HCT116 (cell line): ENCODE measurements at regions not wholly inside any gene's neighbourhood (a gene's known extent, or its start where the extent isn't known, plus 50 kb on each side); places are given as distances from the start of the nearest gene placed in this dataset.

Experiments used
- ATAC-seq: fragments of 200-7000 bp; cut with Tn5 transposase; 2 replicates; pipeline ENCODE4 v1.9.1; 2020; ENCODE audit warnings: mild to moderate bottlenecking, moderate library complexity
- BruUV-seq: library from RNA; stranded (reverse); fragments of 400-500 nt; replicated peaks from 2 replicates; lab custom pipeline; 2021; lab: Mats Ljungman, UMichigan
- CTCF ChIA-PET: fragments of 300-600 bp; sonication (Branson Sonifier 250); formaldehyde crosslinking; loops from one replicate; lab custom pipeline; 2021; ENCODE audit warnings: antibody characterized with exemption; lab: Charles Lee
- POLR2A ChIA-PET: fragments of 300-600, 350-600 bp; sonication (Branson Sonifier 250); formaldehyde crosslinking; loops from one replicate; lab custom pipeline; 2021; ENCODE audit warnings: antibody characterized with exemption; lab: Charles Lee
- RAD21 ChIA-PET, 2 experiments: fragments of 300-600 bp; sonication (Branson Sonifier 250); formaldehyde crosslinking; loops; one replicate each; lab custom pipeline; 2023; ENCODE audit warnings: low total read pairs in 2 of 2; ENCODE audit not compliant: uncharacterized antibody in 2 of 2, unreplicated experiment in 2 of 2, low non-redundant PET in 1 of 2; lab: Charles Lee
- DNase-seq: peaks from one replicate; pipeline ENCODE4 v3.0.0-alpha.2; 2010; ENCODE audit warnings: low read depth, low spot score
- H2AFZ ChIP-seq: fragments of 200-600 bp; shearing (Covaris generic), sonication (generic); 2 replicates; pipeline ENCODE4 v1.6.1; 2017; ENCODE audit warnings: low read depth, mixed run types, mixed read lengths, antibody characterized with exemption, low read length; ENCODE audit not compliant: poor library complexity, severe bottlenecking
- H3K27ac ChIP-seq: 2 replicates; pipeline ENCODE4 v1.5.1; 2012; ENCODE audit warnings: low read depth, low read length
- H3K27me3 ChIP-seq: fragments of 200-600 bp; sonication (generic); 2 replicates; pipeline ENCODE4 v1.6.1; 2016; ENCODE audit warnings: mixed run types, low read length, mixed read lengths; ENCODE audit not compliant: insufficient read depth
- H3K36me3 ChIP-seq, 2 experiments: fragments of 200-500 bp in 1 of 2; fragments of 200-600 bp in 1 of 2; sonication (Bioruptor generic) in 1 of 2; sonication (generic) in 1 of 2; 2 replicates each; pipeline versions ENCODE4 v1.5.1 to v1.6.1; 2014 to 2016; ENCODE audit warnings: low read length in 2 of 2, inconsistent platforms in 1 of 2, mixed read lengths in 1 of 2, mixed run types in 1 of 2; ENCODE audit not compliant: insufficient read depth in 2 of 2, control insufficient read depth in 1 of 2
- H3K4me1 ChIP-seq, 2 experiments: fragments of 200-600 bp in 1 of 2; sonication (generic) in 1 of 2; 2 replicates each; pipeline versions ENCODE4 v1.5.1 to v1.6.1; 2012 to 2017; ENCODE audit warnings: low read length in 2 of 2, inconsistent platforms in 1 of 2, mild to moderate bottlenecking in 1 of 2, mixed read lengths in 1 of 2, mixed run types in 1 of 2, moderate library complexity in 1 of 2; ENCODE audit not compliant: insufficient read depth in 2 of 2, control insufficient read depth in 1 of 2
- H3K4me2 ChIP-seq: fragments of 200-600 bp; sonication (generic); 2 replicates; pipeline ENCODE4 v1.6.1; 2017; ENCODE audit warnings: mixed run types, low read length, mixed read lengths
- H3K4me3 ChIP-seq, 2 experiments: fragments of 200-600 bp in 1 of 2; sonication (generic) in 1 of 2; replicated peaks in 1 of 2; 2 replicates each; pipeline ENCODE4 v1.5.1; 2011 to 2016; ENCODE audit warnings: low read length in 2 of 2, control low read depth in 1 of 2, low read depth in 1 of 2, mild to moderate bottlenecking in 1 of 2, mixed read lengths in 1 of 2, mixed run types in 1 of 2
- H3K79me2 ChIP-seq: fragments of 200-600 bp; sonication (generic); 2 replicates; pipeline ENCODE4 v1.6.1; 2017; ENCODE audit warnings: mild to moderate bottlenecking, mixed run types, low read length, moderate library complexity, mixed read lengths; ENCODE audit not compliant: insufficient read depth
- H3K9ac ChIP-seq: fragments of 200-600 bp; sonication (generic); 2 replicates; pipeline ENCODE4 v1.6.1; 2016; ENCODE audit warnings: low read length, mixed read lengths
- H3K9me2 ChIP-seq: fragments of 200-600 bp; sonication (generic), shearing (Covaris generic); 2 replicates; pipeline ENCODE4 v1.6.1; 2017; ENCODE audit warnings: mixed run types, mild to moderate bottlenecking, moderate library complexity; ENCODE audit not compliant: insufficient read depth
- H3K9me3 ChIP-seq, 2 experiments: fragments of 200-500 bp in 1 of 2; fragments of 200-600 bp in 1 of 2; sonication (Bioruptor generic) in 1 of 2; sonication (generic) in 1 of 2; 2 replicates each; pipeline ENCODE4 v1.6.1; 2014 to 2017; ENCODE audit warnings: low read length in 2 of 2, mixed read lengths in 2 of 2, inconsistent platforms in 1 of 2, low read depth in 1 of 2, mild to moderate bottlenecking in 1 of 2, mixed run types in 1 of 2, moderate library complexity in 1 of 2; ENCODE audit not compliant: control insufficient read depth in 1 of 2, insufficient read depth in 1 of 2
- H4K20me1 ChIP-seq: fragments of 200-600 bp; sonication (generic), shearing (Covaris generic); 2 replicates; pipeline ENCODE4 v1.6.1; 2017; ENCODE audit warnings: mixed run types, mild to moderate bottlenecking, moderate library complexity; ENCODE audit not compliant: insufficient read depth
- CTCF ChIP-seq, 3 experiments: fragments of 200-600 bp in 1 of 3; sonication (generic) in 1 of 3; IDR thresholded peaks in 2 of 3; conservative IDR thresholded peaks in 1 of 3; 2 replicates each; pipeline ENCODE4 v1.5.1; 2012 to 2017; ENCODE audit warnings: low read depth in 2 of 3, low read length in 2 of 3, antibody characterized with exemption in 1 of 3, borderline replicate concordance in 1 of 3, control low read depth in 1 of 3, mild to moderate bottlenecking in 1 of 3, mixed read lengths in 1 of 3, mixed run types in 1 of 3, moderate library complexity in 1 of 3; ENCODE audit not compliant: insufficient read depth in 1 of 3
- EGR1 ChIP-seq: IDR thresholded peaks from 2 replicates; pipeline ENCODE4 v1.6.1; 2012; ENCODE audit warnings: low read depth
- FOSL1 ChIP-seq: IDR thresholded peaks from 2 replicates; pipeline ENCODE4 v1.6.1; 2012; ENCODE audit warnings: low read depth
- RAD21 ChIP-seq: IDR thresholded peaks from 2 replicates; pipeline ENCODE4 v1.6.1; 2012; ENCODE audit warnings: low read depth, mild to moderate bottlenecking
- REST ChIP-seq: IDR thresholded peaks from 2 replicates; pipeline ENCODE4 v1.6.1; 2012; ENCODE audit warnings: low read depth
- SIN3A ChIP-seq: IDR thresholded peaks from 2 replicates; pipeline ENCODE4 v1.6.1; 2012; ENCODE audit warnings: low read depth
- SRF ChIP-seq: IDR thresholded peaks from 2 replicates; pipeline ENCODE4 v1.6.1; 2012; ENCODE audit warnings: low read depth
- ZNF274 ChIP-seq: fragments of 200-500 bp; sonication (Bioruptor generic); IDR thresholded peaks from 2 replicates; pipeline ENCODE4 v1.6.1; 2014; ENCODE audit warnings: mild to moderate bottlenecking, low read depth, low read length, inconsistent platforms
- intact Hi-C: fragments of 100-400 bp; cut with micrococcal nuclease; formaldehyde crosslinking; loops from 2 replicates; pipeline ENCODE4 v1.10.0; 2022

- no peaks in the 10 kb centered on the region for H3K9me3 ChIP-seq
- no TSS peak for BruUV-seq
- H3K27me3 ChIP-seq = no peaks in the 10 kb centered on the region; the same call in 1 of the 2 replicates
- peaks cover 4% of the 10 kb centered on the region in 2 experiments; a peak in 2 of 4 replicates for H3K4me1 ChIP-seq
- no peak overlapping the region for H3K4me2 ChIP-seq
- ChIA-PET POLR2A (no interaction called here), RAD21 (no interaction called here), CTCF (interaction anchor here (0.8 kb wide), 1 partner anchor 226 kb away, joined by 3 read pairs; no protein-coding TSS in a partner anchor)
- H3K79me2 ChIP-seq = no peaks in the 10 kb centered on the region
- no peak overlapping the region for H3K9ac ChIP-seq
- H3K27ac ChIP-seq = no peak overlapping the region
- no peak for ATAC-seq
- DNase-seq = no peak
- no peaks in the 10 kb centered on the region for H3K9me2 ChIP-seq
- H3K36me3 ChIP-seq = no peaks in the 10 kb centered on the region
- no peak overlapping the region for H3K4me3 ChIP-seq
- no peaks in the 10 kb centered on the region for H4K20me1 ChIP-seq
- TF ChIP-seq SIN3A (no peak), SRF (no peak), REST (no peak)
- H2AFZ ChIP-seq = no peak overlapping the region
- intact Hi-C loops = no loop called here
Observed at GRCh38 chr2:118272391-118272790, 184.1 kb downstream of the INSIG2 start.

GRCh38 chr2:118269408-118270051, 181.3 kb downstream of the INSIG2 start:
- Histone ChIP-seq H4K20me1 (no peaks in the 10 kb centered on the region), H3K9ac (no peak overlapping the region), H3K27me3 (no peaks in the 10 kb centered on the region; the same call in 1 of the 2 replicates), H3K4me1 (peaks cover 4% of the 10 kb centered on the region in 2 experiments; a peak in 2 of 4 replicates), H3K36me3 (no peaks in the 10 kb centered on the region), H3K9me2 (no peaks in the 10 kb centered on the region), H2AFZ (no peak overlapping the region), H3K4me2 (no peak overlapping the region), H3K79me2 (no peaks in the 10 kb centered on the region), H3K27ac (no peak overlapping the region), H3K9me3 (no peaks in the 10 kb centered on the region), H3K4me3 (no peak overlapping the region)
- no peak for TF ChIP-seq EGR1
- TF ChIP-seq CTCF (IDR thresholded peaks at IDR 0.05 in 2 of 3, conservative IDR thresholded peaks at IDR 0.05 in 1 of 3; ENCODE audit: borderline replicate concordance in 1 of 3, insufficient read depth in 1 of 3, low read depth in 2 of 3, low read length in 2 of 3) = peak in 2 of 3 experiments; percentile 56 to 59; a peak in 4 of 6 replicates
- TF ChIP-seq ZNF274 = no peak
- peak; percentile 38 for TF ChIP-seq RAD21
- TF ChIP-seq FOSL1 = no peak
- intact Hi-C loops = no loop called here
- ChIA-PET CTCF (interaction anchor here (0.8 kb wide), 1 partner anchor 223 kb away, joined by 3 read pairs; no protein-coding TSS in a partner anchor), RAD21 (interaction anchor here in 1 of 2 experiments (0.7 kb wide), 1 partner anchor 264 kb away, joined by 3 read pairs; no protein-coding TSS in a partner anchor), POLR2A (no interaction called here)
- no TSS peak for BruUV-seq
- DNase-seq (no peak), ATAC-seq (peak; percentile 89)
